ENCODE measurements at regions not wholly inside any gene's neighbourhood (a gene's known extent, or its start where the extent isn't known, plus 50 kb on each side); places are given as distances from the start of the nearest gene placed in this dataset.
A peak's percentile ranks its signal among the peaks of the same experiment; 100 is the strongest.

GRCh38 chr2:2847209-2847676, 516.2 kb upstream of the MYT1L start:
- Histone ChIP-seq H3K36me3 (no peaks in the 10 kb centered on the region), H3K9me3 (no peaks in the 10 kb centered on the region), H3K4me1 (no peaks in the 10 kb centered on the region), H3K27ac (no peak overlapping the region), H3K27me3 (no peaks in the 10 kb centered on the region), H3K4me3 (replicated peaks in 1 of 3) (no peak overlapping the region)
- intact Hi-C loops (cut with DNase I), result no loop called here
- WGBS, 2 donors, result 64 to 70% methylated on average over 5 of the region's 5 CpGs
- no peak for DNase-seq
- TF ChIP-seq CTCF (IDR thresholded peaks at IDR 0.05) (no peak), POLR2A (IDR thresholded peaks at IDR 0.05) (no peak)

DNA sequence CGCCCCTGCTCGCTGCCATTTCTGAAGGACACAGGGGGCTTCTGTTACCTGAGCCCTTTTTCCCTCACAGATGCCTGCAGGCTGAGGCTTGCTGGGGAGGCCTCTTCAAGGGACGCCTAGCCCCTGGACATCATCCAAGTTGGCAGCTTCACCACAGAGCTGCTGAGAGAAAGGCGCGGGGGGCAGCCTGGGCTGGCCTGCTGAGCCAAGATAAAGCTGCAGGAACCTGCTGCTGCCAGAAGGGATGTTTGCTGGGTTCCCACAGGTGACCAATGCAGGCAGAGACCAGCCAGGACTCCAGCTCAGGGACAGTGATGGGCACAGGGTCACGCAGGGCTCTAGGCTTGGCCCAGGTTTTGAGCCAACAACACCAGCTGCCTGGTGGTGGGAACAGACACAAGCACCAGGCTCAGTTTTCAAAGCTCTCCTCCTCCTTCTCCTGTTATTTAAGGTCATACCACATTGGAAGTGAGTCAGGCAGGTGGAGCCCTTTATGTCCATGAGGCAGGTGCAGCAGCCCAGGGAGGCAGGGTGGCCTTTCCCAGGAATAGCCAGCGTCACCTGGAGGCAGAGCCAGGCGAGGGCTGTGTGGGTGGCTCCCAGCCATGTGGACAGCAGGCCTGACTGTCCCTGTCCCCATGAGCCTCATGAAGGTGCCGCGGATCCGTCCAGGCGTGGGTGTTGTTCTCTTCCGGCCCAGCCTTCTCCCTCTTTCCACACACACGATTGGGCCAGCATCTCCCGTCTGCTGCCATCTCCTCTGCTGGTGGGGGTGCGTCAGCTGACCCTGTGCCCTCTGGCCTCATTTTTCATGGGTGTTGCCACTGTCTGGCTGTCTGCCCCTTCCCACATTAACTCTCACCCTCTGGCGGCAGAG, 515.5 kb upstream of the MYT1L start:
- Histone ChIP-seq H3K4me1 (no peaks in the 10 kb centered on the region), H3K36me3 (no peaks in the 10 kb centered on the region), H3K27me3 (no peaks in the 10 kb centered on the region), H3K27ac (no peak overlapping the region), H3K4me3 (replicated peaks in 1 of 3) (no peak overlapping the region), H3K9me3 (no peaks in the 10 kb centered on the region)
- TF ChIP-seq CTCF (IDR thresholded peaks at IDR 0.05), result peak in 1 of 6 experiments; percentile 11
- TF ChIP-seq POLR2A (IDR thresholded peaks at IDR 0.05), result no peak
- intact Hi-C loops (cut with DNase I), result no loop called here
- WGBS, 2 donors, result 58 to 65% methylated on average over 15 of the region's 17 CpGs
- peak; percentile 71 to 74 for DNase-seq

GRCh38 chr2:2845806-2846315, 514.8 kb upstream of the MYT1L start:
- Histone ChIP-seq H3K4me3 (replicated peaks in 1 of 3) (no peak overlapping the region), H3K9me3 (no peaks in the 10 kb centered on the region), H3K36me3 (no peaks in the 10 kb centered on the region), H3K27ac (no peak overlapping the region), H3K27me3 (no peaks in the 10 kb centered on the region), H3K4me1 (no peaks in the 10 kb centered on the region)
- no peak for DNase-seq
- WGBS, 2 donors, result 78 to 81% methylated on average over 14 of the region's 14 CpGs
- no peak for TF ChIP-seq POLR2A (IDR thresholded peaks at IDR 0.05)
- TF ChIP-seq CTCF (IDR thresholded peaks at IDR 0.05), result no peak
- intact Hi-C loops (cut with DNase I), result no loop called here

- intact Hi-C loops (cut with DNase I), result no loop called here
- Histone ChIP-seq H3K27ac (no peak overlapping the region), H3K9me3 (no peaks in the 10 kb centered on the region), H3K4me3 (replicated peaks in 1 of 3) (no peak overlapping the region), H3K27me3 (no peaks in the 10 kb centered on the region), H3K36me3 (no peaks in the 10 kb centered on the region), H3K4me1 (no peaks in the 10 kb centered on the region)
- no peak for DNase-seq
- 90 to 92% methylated on average over 11 of the region's 11 CpGs for WGBS, 2 donors
- TF ChIP-seq POLR2A (IDR thresholded peaks at IDR 0.05) (no peak), CTCF (IDR thresholded peaks at IDR 0.05) (no peak)
These were observed 514.2 kb upstream of the MYT1L start for GRCh38 chr2:2845267-2845666.

DNA sequence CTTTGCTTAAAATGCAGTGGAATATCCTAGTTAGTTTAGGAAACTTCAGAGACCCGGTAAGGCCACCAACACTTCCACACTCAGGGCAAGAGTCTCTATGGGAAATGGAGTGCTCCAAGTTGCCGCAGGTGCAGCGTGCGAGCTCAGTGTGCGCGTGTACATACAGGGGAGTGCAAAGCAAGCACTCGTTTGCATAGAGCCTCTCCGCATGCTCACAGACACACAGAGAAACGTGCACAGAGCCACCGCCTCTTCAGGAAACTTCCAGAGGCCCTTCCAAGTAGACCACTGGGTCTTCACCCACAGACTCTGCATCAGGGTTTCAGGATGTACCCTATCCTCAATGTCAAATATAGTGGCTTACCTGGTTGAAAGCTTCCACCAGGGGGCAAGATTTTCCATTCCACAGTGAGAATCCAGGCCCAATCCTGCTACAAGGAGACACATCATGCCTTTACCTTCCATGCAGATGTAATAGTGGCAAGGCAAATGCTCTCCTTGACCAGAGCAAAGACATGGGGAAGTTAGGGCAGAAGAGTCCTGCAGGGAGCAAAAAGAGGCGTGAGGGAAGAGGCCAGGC, 513.0 kb upstream of the MYT1L start:
- Histone ChIP-seq H3K4me1 (no peaks in the 10 kb centered on the region), H3K9me3 (no peaks in the 10 kb centered on the region), H3K36me3 (no peaks in the 10 kb centered on the region), H3K27me3 (no peaks in the 10 kb centered on the region), H3K27ac (no peak overlapping the region), H3K4me3 (replicated peaks in 1 of 3) (no peak overlapping the region)
- DNase-seq, result peak; percentile 11 to 12
- WGBS, 2 donors, result 90 to 95% methylated on average over 11 of the region's 11 CpGs
- intact Hi-C loops (cut with DNase I), result no loop called here
- TF ChIP-seq CTCF (IDR thresholded peaks at IDR 0.05) (peak in 2 of 6 experiments; percentile 27 to 35), POLR2A (IDR thresholded peaks at IDR 0.05) (no peak)

All from thyroid gland (tissue), 4 donors.